DMS153 (cell line): ENCODE measurements at regions not wholly inside any gene's neighbourhood (a gene's known extent, or its start where the extent isn't known, plus 50 kb on each side); places are given as distances from the start of the nearest gene placed in this dataset.
"Not testable (repeated sequence)": the region's sequence is repeated elsewhere in the genome, so short reads cannot be mapped to it uniquely, and the experiment has no call there.

Experiments
- DNase-seq: peaks from one replicate; lab custom pipeline; 2025; lab: John Stamatoyannopoulos, UW

- no peak for DNase-seq
Measured at GRCh38 chr14:81751198-81751597, 217.5 kb upstream of the SEL1L start.

- no peak for DNase-seq
Measured at GRCh38 chr14:81759541-81759940, 225.9 kb upstream of the SEL1L start.

DNA sequence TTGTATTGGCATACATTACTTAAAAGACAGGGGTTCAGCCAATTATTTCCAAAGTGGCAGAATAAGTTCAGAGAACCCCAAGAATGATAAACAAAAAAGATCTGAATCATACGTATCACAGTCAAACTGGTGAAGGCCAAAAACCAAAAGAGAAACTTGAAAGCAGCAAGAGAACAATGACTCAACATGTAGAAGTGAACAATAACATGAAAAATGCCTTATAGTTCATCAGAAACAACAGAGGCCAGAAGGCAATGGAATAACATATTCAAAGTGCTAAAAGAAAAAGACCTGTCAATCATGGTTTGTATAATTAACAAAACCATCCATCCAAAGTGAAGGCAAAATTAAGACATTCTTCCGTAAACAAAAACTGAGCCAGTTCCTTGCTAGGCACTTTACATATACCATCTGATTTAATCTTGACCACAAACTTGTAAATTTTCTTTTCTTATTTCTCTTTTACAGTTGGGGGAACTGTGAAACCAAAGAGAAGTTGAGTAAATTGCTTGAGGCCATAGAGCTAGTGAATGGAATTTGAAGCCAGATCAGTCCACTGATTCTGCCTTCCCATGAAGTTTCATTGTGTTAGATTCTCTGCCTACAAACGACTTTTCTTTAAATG, 232.1 kb upstream of the SEL1L start:
- no peak for DNase-seq

DNA sequence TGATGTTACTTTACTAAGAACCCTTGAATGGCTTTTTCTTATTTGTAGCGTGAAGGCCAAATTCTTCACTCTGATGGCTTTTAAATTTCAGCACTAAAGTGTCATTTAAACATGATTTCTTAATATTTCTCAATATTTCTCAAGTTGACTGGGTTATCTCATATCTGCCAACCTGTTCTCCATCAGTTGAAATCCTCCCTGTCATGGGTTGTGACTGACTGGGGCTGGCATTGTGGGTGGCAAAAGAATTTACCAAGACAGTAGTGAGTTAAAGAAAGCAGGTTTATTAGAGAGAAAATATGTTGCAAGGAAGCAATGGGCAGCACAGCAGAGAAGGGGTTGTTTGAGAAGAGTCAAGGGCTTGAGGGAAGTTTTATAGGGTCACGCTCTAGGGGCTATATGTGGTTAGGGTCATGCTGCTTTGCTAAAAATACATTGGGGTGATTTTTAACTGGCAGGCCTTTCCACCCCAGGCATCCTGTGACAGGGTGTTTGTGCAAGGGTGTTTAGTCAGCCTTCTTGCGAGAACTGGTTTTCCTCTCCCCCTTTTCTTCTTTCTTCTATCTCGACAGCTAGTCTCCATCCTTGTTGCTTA, 232.8 kb upstream of the SEL1L start:
- no peak for DNase-seq

DNA sequence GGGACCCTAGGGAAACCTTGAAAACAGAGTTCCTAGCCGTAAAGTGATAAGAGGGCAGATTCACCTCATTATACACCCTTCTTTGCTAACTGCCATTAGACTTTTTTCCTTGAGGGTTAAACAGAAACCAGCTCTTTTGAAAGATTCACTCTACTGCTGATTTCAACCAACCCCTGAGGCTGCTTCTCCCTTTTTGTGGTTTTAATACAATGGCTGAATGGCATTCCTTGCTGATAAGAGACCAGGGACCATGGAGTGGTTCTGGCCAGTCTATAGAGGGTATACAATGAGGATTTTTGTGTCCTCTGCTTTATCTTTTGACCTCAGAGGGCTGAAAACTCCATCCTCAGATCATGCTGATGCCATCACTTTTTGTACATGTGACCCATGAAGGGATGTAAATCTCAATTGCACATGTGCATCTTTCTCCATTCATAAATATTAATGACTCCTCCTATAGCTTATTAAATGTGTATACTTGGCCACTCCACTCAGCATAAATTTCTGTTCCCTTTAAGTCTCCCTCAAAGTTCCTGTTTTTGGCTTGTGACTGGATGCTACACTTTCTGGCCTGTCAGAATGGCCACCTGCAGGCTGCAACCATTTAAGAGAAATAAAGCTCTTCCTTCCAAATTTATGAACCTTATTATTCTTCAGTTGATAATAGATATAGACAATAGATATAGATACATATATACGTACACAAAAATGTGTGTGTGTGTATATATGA, 233.8 kb upstream of the SEL1L start:
- no peak for DNase-seq

DNA sequence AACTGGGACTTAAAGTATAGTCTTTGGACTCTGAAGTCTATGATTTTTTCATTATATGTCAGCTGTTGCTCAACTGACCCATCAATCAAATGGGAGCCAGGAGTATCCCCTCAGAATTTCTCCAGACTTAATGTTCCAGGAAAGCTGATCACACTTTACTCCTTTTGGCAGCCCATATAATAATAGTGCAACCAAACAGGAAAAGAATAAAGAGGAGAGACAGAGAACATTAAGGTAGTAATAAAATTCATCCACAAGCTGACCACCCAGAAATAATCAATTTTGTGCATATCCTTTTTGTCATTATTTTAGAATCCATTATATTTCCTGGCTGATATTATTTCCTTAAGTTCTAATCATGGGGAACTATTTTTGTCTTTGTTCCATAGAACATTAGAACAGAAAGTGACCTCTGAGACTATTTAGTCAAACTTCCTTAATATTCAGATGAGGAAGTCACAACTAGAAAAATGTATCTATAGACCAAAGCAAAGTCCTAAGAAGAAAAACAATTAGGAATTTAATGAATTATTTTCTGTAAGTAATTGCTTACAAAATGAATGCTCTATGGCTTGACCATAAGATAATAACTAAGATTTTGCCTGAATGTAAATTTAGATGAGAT, 238.1 kb upstream of the SEL1L start:
- no peak for DNase-seq

GRCh38 chr14:81772381-81772780, 238.7 kb upstream of the SEL1L start:
- DNase-seq: no peak

- DNase-seq: no peak
Measured at GRCh38 chr14:81776531-81776930, 242.9 kb upstream of the SEL1L start.

DNA sequence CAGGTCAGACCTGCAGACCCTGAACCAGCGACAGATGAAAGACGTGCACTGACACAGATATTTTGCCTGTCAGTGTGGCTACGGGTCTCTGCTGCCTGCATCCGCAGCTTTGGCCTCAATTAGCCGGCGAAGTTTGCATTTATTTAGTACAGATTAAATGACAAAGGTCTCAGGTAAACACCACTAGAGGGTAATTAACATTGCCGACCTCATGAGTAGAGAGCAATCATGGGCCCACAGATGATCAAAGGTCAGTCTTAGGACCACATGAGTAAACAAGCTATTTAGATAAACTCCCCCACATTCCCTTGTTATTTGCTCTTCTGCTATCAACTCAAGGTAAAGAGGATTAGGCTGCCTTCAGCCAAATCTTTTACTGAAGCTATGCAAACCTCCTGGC, 248.1 kb upstream of the SEL1L start:
- DNase-seq: not testable (repeated sequence)

GRCh38 chr14:81784084-81784483, 250.4 kb upstream of the SEL1L start:
- DNase-seq: no peak

GRCh38 chr14:81797315-81797714, 263.7 kb upstream of the SEL1L start:
- no peak for DNase-seq

GRCh38 chr14:81801921-81802320, 268.3 kb upstream of the SEL1L start:
- DNase-seq: no peak

- DNase-seq: no peak
Measured at GRCh38 chr14:81802341-81802740, 268.7 kb upstream of the SEL1L start.

DNA sequence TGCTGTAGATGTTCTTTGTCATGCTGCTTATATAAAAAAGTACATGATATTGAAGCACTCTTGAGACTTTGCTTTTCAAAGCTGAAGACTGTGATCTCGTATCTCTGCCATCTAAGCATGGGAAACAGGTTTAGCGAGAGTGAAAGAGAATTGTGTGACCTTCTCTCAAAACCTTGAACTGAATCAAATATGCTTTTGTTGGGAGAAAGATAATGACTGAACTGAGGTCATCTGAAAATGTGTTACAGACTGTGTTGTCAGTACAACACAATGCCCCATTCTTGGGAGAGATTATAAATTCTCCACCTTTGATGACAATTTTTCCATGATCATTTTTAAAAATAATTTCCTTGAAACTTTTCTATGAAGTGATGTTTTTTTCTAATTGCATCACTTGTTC, 272.1 kb upstream of the SEL1L start:
- no peak for DNase-seq

DNA sequence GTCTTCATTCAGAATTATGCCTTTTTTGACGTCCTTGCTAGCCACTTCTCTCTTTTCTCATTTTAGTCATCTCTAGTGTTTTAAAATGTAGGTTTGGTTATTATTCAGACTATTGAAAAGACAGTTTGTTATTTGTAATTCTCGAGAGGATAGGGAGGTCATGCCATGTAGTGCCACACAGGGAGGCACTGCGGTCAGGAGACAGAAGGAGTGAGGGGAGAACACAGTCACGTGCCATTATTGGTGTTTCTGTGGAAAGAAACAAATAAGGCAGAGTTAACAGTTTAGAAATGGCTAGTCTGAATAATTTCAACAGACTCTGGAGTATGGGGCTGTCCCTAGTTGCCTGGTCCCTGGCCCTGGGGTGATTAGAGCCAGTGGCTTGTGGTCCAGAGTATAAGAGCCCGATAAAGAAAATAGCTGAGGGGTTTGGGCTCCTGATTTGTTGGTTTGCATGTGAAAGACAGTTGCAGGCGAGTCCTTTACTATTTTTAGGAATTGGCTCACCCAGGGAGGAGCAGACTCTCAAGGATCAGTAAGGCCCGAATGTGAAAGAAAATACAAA, 278.1 kb upstream of the SEL1L start:
- no peak for DNase-seq

- no peak for DNase-seq
Measured at GRCh38 chr14:81818271-81818670, 284.6 kb upstream of the SEL1L start.

DNA sequence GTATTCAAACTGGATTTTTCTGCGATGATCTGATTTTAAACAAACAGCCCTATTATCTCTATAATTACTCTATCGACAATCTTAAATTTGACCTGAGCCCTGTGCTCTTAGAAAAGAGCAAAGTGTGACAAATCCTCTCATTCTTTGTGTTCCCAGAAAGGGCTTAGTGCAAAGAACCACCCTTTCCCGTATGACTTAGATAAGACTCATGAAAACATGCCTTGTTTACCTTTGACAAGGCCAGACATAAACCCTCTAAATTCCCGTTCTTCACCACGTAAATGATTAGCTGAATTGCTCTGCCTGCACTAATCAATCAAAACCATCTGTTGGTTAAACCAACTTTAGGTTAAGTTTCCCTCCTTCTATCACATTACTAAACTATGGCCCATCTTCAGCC, 285.7 kb upstream of the SEL1L start:
- DNase-seq: no peak

DNA sequence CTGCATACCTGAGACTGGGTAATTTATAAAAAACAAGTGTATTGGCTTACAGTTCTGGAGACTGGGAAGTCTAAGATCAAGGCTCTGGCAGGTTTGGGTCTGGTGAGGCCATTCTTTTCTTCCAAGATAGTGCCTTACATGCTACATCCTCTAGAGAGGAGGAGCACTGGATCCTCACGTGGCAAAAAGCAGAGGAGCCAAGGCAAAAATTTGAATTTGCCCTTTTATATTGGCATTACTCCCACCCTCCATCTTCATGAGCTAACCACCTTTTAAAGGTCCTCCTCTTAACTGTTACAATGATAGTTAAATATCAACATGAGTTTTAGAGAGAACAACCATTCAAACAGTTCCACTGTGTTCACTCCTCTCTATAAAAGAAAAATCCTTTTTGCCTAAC, 286.3 kb upstream of the SEL1L start:
- DNase-seq: no peak

GRCh38 chr14:81826081-81826480, 292.4 kb upstream of the SEL1L start:
- no peak for DNase-seq

DNA sequence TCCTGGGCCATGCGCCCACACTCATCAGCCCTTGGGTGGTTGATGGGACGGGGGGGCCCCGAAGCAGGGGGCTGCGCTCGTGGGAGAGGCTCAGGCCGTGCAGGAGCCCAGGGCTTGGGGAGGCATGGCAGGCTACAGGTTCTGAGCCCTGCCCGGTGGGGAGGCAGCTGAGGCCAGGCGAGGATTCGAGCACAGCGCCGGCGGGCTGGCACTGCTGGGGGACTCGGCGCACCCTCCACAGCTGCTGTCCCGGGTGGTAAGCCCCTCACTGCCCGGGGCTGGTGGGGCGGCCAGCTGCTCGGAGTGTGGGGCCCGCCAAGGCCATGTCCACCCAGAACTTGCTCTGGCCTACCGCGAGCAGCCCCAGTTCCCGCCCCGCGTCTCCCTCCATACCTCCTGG, 295.8 kb upstream of the SEL1L start:
- DNase-seq: no peak

- DNase-seq: no peak
Measured at GRCh38 chr14:81831128-81831820, 297.6 kb upstream of the SEL1L start.

- no peak for DNase-seq
Measured at GRCh38 chr14:81834308-81834707, 300.7 kb upstream of the SEL1L start.
